H1 (cell line): ENCODE measurements at regions not wholly inside any gene's neighbourhood (a gene's known extent, or its start where the extent isn't known, plus 50 kb on each side); places are given as distances from the start of the nearest gene placed in this dataset.

Experiments used
- CHD1 ChIP-seq: IDR thresholded peaks from 2 replicates; pipeline ENCODE4 v1.6.1; 2012; ENCODE audit warnings: low read depth, low read length, improper control_type of control experiment
- CREB1 ChIP-seq: IDR thresholded peaks from 2 replicates; pipeline ENCODE4 v1.6.1; 2012; ENCODE audit warnings: inconsistent platforms
- JUND ChIP-seq: IDR thresholded peaks from 2 replicates; pipeline ENCODE4 v1.6.1; 2011; ENCODE audit warnings: mild to moderate bottlenecking, improper control_type of control experiment, low read length
- POLR2A ChIP-seq, 2 experiments: IDR thresholded peaks; 1 replicate in 1 of 2; 2 replicates in 1 of 2; pipeline ENCODE4 v1.6.1; 2011; ENCODE audit warnings: low read depth in 2 of 2, low read length in 2 of 2, mild to moderate bottlenecking in 2 of 2; ENCODE audit errors: control extremely low read depth in 1 of 2
- POLR2AphosphoS5 ChIP-seq: IDR thresholded peaks from 2 replicates; pipeline ENCODE4 v1.6.1; 2011; ENCODE audit warnings: low read depth, low read length
- SIN3A ChIP-seq, 2 experiments: IDR thresholded peaks in 1 of 2; conservative IDR thresholded peaks in 1 of 2; 2 replicates each; pipeline ENCODE4 v1.6.1; 2011 to 2012; ENCODE audit warnings: low read length in 2 of 2, improper control_type of control experiment in 1 of 2, low read depth in 1 of 2, mild to moderate bottlenecking in 1 of 2
- TF ChIP-seq, protein P1 (sequence below), 3 experiments: IDR thresholded peaks; 1 replicate in 2 of 3; 2 replicates in 1 of 3; pipeline versions ENCODE4 v1.5.1 to v1.6.1; 2011; ENCODE audit warnings: low read length in 3 of 3, mild to moderate bottlenecking in 3 of 3, inconsistent platforms in 2 of 3, low read depth in 1 of 3, moderate library complexity in 1 of 3; ENCODE audit not compliant: insufficient read depth in 1 of 3; ENCODE audit errors: control extremely low read depth in 1 of 3

DNA sequence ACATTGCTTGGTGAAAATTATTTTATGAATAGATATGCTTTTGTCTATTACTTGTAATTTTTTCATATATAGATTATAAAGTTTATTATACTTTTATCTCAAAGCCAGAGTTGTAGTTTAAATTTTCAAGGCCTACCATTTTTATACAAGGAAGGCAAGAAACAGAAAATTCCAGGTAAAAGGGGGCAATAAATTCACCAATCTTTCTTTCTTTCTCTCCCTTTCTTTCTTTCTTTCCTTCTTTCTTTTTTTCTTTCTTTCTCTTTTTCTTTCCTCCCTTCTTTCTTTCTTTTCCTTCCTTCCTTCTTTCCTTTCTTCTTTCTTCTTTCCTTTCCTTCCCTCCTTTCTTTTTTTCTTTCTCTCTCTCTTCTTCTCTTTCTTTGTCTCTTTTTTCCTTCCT, 529.4 kb downstream of the PCDH17 start:
- no peak for TF ChIP-seq CREB1
- TF ChIP-seq, protein P1, sequence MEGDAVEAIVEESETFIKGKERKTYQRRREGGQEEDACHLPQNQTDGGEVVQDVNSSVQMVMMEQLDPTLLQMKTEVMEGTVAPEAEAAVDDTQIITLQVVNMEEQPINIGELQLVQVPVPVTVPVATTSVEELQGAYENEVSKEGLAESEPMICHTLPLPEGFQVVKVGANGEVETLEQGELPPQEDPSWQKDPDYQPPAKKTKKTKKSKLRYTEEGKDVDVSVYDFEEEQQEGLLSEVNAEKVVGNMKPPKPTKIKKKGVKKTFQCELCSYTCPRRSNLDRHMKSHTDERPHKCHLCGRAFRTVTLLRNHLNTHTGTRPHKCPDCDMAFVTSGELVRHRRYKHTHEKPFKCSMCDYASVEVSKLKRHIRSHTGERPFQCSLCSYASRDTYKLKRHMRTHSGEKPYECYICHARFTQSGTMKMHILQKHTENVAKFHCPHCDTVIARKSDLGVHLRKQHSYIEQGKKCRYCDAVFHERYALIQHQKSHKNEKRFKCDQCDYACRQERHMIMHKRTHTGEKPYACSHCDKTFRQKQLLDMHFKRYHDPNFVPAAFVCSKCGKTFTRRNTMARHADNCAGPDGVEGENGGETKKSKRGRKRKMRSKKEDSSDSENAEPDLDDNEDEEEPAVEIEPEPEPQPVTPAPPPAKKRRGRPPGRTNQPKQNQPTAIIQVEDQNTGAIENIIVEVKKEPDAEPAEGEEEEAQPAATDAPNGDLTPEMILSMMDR (IDR thresholded peaks at IDR 0.05; ENCODE audit: control extremely low read depth in 1 of 3, insufficient read depth in 1 of 3, low read depth in 1 of 3, low read length in 3 of 3), result no peak
- TF ChIP-seq CHD1, result no peak
- no peak for TF ChIP-seq POLR2AphosphoS5
- TF ChIP-seq POLR2A (IDR thresholded peaks at IDR 0.05; ENCODE audit: control extremely low read depth in 1 of 2, low read depth in 2 of 2, low read length in 2 of 2), result no peak
- no peak for TF ChIP-seq SIN3A (conservative IDR thresholded peaks at IDR 0.05 in 1 of 2, IDR thresholded peaks at IDR 0.05 in 1 of 2; ENCODE audit: low read depth in 1 of 2, low read length in 2 of 2)
- TF ChIP-seq JUND, result no peak
